OCI-LY3 (cell line): ENCODE measurements at regions not wholly inside any gene's neighbourhood (a gene's known extent, or its start where the extent isn't known, plus 50 kb on each side); places are given as distances from the start of the nearest gene placed in this dataset.

ENCODE experiments used
- CTCF ChIP-seq: fragments of 200-600, 300-600 bp; sonication (generic); IDR thresholded peaks from 2 replicates; pipeline ENCODE4 v1.5.1; 2014; ENCODE audit warnings: antibody characterized with exemption, low read length, low read depth
- EZH2phosphoT487 ChIP-seq: fragments of 200-600 bp; shearing (Covaris generic); IDR thresholded peaks from 2 replicates; pipeline ENCODE4 v1.6.1; 2018; ENCODE audit warnings: antibody characterized with exemption, mixed run types, low read depth

- no peak for TF ChIP-seq CTCF
- no peak for TF ChIP-seq EZH2phosphoT487
These were observed 116.3 kb upstream of the SLC7A1 start for GRCh38 chr13:29711776-29712175.
